Activated naive CD4-positive, alpha-beta T cell treated with anti-CD3 and anti-CD28 coated beads for 36 hours (primary cell): ENCODE measurements at regions not wholly inside any gene's neighbourhood (a gene's known extent, or its start where the extent isn't known, plus 50 kb on each side); places are given as distances from the start of the nearest gene placed in this dataset.

Experiments
- CTCF ChIA-PET: fragments of 350-600 bp; sonication (Branson Sonifier 250); formaldehyde crosslinking; loops from one replicate; lab custom pipeline; 2021; ENCODE audit warnings: antibody characterized with exemption; lab: Charles Lee
- DNase-seq: peaks from one replicate; pipeline ENCODE4 v3.0.0-alpha.2; 2020
- H3K27ac Mint-ChIP-seq: one replicate; pipeline ENCODE4 v1.8.0; 2021; ENCODE audit warnings: mild to moderate bottlenecking, mixed read lengths
- H3K27me3 Mint-ChIP-seq: one replicate; pipeline ENCODE4 v1.8.0; 2021; ENCODE audit warnings: low read depth, mixed read lengths
- H3K36me3 Mint-ChIP-seq: one replicate; pipeline ENCODE4 v1.8.0; 2021; ENCODE audit warnings: low read depth, mixed read lengths
- H3K4me1 Mint-ChIP-seq: one replicate; pipeline ENCODE4 v1.8.0; 2021; ENCODE audit warnings: low read depth, mixed read lengths
- H3K4me3 Mint-ChIP-seq: one replicate; pipeline ENCODE4 v1.8.0; 2021; ENCODE audit warnings: mild to moderate bottlenecking, moderate library complexity, mixed read lengths
- H3K9me3 Mint-ChIP-seq: one replicate; pipeline ENCODE4 v1.8.0; 2021; ENCODE audit warnings: mixed read lengths
- intact Hi-C: fragments of 100-400 bp; cut with micrococcal nuclease; formaldehyde crosslinking; loops from one replicate; pipeline ENCODE4 v1.15.1; 2023

DNA sequence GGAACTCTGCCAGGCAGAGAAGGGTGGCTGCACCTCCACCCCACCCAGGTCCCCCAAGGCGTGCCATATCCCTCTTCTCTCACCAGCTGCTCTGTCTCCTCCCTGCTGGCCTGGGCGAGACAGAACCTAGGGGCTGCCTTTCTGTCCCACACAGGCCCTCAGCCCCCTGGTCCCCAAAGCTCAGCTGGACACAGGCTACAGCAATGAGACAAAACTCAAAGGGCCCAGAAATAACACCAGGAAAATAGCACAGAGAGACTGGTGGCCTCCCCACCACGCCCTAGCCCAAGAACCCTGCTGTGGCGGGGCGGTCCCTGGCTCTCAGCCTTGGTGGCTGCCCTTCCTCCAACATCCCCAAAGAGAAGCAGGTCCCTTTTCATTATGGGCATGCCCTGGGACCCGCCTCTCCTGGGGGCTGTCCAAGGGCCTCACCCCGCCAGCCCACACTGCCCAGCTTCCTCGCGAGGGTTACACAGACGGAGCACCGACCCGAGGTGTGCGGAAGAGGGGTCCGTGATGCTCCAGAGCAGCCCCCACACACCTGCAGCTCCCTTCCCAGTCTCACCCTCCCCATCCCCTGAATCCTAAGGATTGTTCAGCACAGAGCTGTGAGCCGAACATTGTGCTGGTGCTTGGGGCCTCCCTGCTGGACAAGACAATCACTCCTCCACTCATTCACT lies 67.7 kb upstream of the HMX1 start:
- CTCF ChIA-PET = interaction anchor here (0.9 kb wide), 1 partner anchor 332 kb away, joined by 3 read pairs; no protein-coding TSS in a partner anchor
- DNase-seq = no peak
- intact Hi-C loops = no loop called here
- Mint-ChIP-seq H3K36me3 (no peaks in the 10 kb centered on the region), H3K27ac (no peak overlapping the region), H3K4me1 (no peaks in the 10 kb centered on the region), H3K9me3 (no peaks in the 10 kb centered on the region), H3K4me3 (no peak overlapping the region), H3K27me3 (peaks cover 4% of the 10 kb centered on the region)

DNA sequence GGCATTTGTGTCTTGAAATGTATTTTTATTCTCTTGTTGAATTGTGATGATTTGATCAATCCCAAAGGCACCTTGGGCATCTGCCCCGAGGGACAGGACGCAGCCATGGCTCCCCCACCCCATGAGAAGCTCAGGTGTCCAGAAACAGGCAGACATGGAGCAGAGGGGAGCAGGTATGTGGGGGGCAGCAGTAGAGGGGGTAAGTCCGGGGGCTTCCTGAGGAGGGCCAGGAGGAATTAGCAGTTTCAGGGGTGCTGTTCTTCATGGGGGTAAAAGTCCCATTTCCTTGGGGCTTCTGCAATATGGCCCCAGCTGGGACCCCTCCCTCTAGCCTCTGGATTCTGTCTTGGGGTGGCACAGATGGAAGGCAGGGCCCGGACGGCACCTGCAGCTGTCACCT lies 67.0 kb upstream of the HMX1 start:
- DNase-seq = no peak
- Mint-ChIP-seq H3K27ac (no peak overlapping the region), H3K4me1 (no peaks in the 10 kb centered on the region), H3K27me3 (peaks cover 4% of the 10 kb centered on the region), H3K4me3 (no peak overlapping the region), H3K9me3 (peaks cover 4% of the 10 kb centered on the region), H3K36me3 (no peaks in the 10 kb centered on the region)
- intact Hi-C loops = no loop called here
- CTCF ChIA-PET = interaction anchor here (0.7 kb wide), 1 partner anchor 220 kb away, joined by 4 read pairs; no protein-coding TSS in a partner anchor

DNA sequence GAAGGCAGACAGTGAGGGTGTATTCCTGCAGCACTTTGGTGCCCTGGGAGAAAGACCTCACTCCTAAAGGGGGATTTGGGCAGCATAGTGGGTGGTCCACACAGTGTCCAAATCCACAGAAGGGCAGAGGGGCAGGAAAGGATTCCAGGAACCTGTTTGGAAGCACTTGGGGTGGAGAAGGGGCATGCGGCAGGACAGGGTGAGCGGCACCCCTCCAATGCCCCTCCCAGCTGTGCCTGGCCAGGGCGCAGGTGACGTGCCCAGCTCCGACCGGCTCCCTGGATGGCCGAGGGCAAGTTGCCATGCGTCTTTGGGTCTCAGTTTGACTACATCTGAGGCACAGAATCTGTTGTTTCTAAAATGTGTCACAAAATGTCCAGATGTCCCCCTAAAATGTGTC lies 66.5 kb upstream of the HMX1 start:
- Mint-ChIP-seq H3K4me1 (no peaks in the 10 kb centered on the region), H3K27ac (no peak overlapping the region), H3K9me3 (peaks cover 4% of the 10 kb centered on the region), H3K36me3 (no peaks in the 10 kb centered on the region), H3K27me3 (peaks cover 4% of the 10 kb centered on the region), H3K4me3 (no peak overlapping the region)
- DNase-seq = no peak
- CTCF ChIA-PET = interaction anchor here (0.7 kb wide), 1 partner anchor 221 kb away, joined by 4 read pairs; no protein-coding TSS in a partner anchor
- intact Hi-C loops = no loop called here

DNA sequence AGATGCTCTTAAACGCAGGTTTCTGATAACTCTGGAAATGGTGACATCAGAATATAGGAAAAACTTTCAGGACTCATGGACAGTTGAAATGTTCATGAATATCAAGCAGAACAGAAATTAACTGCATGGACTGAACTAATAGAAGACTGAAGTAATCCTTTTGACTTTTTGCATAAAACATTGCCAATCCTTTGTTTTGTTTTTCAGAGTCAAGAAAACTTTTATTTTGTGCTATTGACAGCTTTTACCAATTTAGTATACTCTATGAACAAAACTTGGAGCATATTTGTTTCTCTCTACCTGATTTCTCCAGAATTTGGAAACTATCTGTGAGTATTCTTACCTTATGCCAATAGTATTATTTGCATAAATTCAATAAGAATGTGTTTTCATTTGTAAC lies 61.2 kb upstream of the HMX1 start:
- CTCF ChIA-PET = no interaction called here
- H3K27me3 Mint-ChIP-seq = peaks cover 5% of the 10 kb centered on the region
- no peak overlapping the region for H3K4me3 Mint-ChIP-seq
- intact Hi-C loops = no loop called here
- H3K4me1 Mint-ChIP-seq = no peaks in the 10 kb centered on the region
- DNase-seq = no peak
- H3K36me3 Mint-ChIP-seq = no peaks in the 10 kb centered on the region
- H3K27ac Mint-ChIP-seq = no peak overlapping the region
- H3K9me3 Mint-ChIP-seq = peaks cover 4% of the 10 kb centered on the region

DNA sequence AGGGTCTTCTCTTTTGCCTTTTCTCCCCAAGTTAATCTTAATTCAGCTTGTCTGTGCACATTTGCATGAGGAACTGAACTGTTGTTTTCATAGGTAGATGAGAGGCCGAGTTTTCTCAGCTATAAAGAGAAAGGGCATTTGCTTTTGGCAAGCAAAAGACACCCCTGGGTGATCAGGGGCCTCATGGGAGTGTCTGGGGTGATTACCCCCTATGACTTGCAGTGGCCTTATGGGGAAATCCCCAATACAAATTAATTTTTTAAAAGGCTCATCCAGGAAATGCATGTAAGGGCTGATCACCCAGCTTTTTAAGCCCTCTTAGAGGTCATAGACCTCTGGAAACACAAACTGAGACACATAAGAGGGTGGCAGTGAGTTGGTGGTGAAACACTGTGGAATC lies 56.4 kb upstream of the HMX1 start:
- Mint-ChIP-seq H3K36me3 (no peaks in the 10 kb centered on the region), H3K9me3 (peaks cover 9% of the 10 kb centered on the region), H3K4me1 (no peaks in the 10 kb centered on the region), H3K27me3 (peaks cover 9% of the 10 kb centered on the region), H3K4me3 (no peak overlapping the region), H3K27ac (no peak overlapping the region)
- no peak for DNase-seq
- intact Hi-C loops = no loop called here
- CTCF ChIA-PET = no interaction called here

- Mint-ChIP-seq H3K9me3 (peaks cover 12% of the 10 kb centered on the region), H3K4me3 (no peak overlapping the region), H3K4me1 (peaks cover 2% of the 10 kb centered on the region), H3K36me3 (no peaks in the 10 kb centered on the region), H3K27me3 (peaks cover 18% of the 10 kb centered on the region), H3K27ac (no peak overlapping the region)
- intact Hi-C loops = no loop called here
- DNase-seq = no peak
- CTCF ChIA-PET = interaction anchor here (1.0 kb wide), 1 partner anchor 315 kb away, joined by 3 read pairs; no protein-coding TSS in a partner anchor
Observed at GRCh38 chr4:8922481-8922880, 50.8 kb upstream of the HMX1 start.

DNA sequence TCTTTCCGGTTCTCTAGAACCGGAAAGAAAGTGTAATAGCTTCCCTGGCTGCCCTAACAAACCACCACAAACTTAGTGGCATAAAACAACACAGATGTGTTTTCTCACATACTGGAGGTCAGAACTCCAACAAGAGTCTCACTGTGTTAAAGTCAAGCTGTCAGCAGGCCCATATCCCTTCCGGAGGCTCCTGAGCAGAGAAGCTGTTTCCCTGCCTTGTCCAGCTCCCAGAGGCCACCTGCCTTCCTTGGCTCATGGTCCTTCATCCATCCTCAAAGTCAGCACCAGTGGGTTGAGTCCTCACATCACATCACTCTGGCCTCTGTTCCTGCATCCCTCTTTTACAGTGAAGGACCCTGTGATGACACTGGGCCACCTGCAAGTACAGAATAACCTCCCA lies 49.8 kb upstream of the HMX1 start:
- H3K27me3 Mint-ChIP-seq = peaks cover 16% of the 10 kb centered on the region
- no peak overlapping the region for H3K4me3 Mint-ChIP-seq
- CTCF ChIA-PET = interaction anchor here (0.7 kb wide), 1 partner anchor 25 kb away, joined by 3 read pairs; no protein-coding TSS in a partner anchor
- peaks cover 2% of the 10 kb centered on the region for H3K4me1 Mint-ChIP-seq
- H3K27ac Mint-ChIP-seq = no peak overlapping the region
- intact Hi-C loops = no loop called here
- peaks cover 12% of the 10 kb centered on the region for H3K9me3 Mint-ChIP-seq
- no peak for DNase-seq
- H3K36me3 Mint-ChIP-seq = no peaks in the 10 kb centered on the region
